Tibial nerve (tissue), 4 donors: ENCODE measurements at regions not wholly inside any gene's neighbourhood (a gene's known extent, or its start where the extent isn't known, plus 50 kb on each side); places are given as distances from the start of the nearest gene placed in this dataset.

ENCODE experiments used
- DNase-seq, 2 donors: peaks; one replicate each; pipeline ENCODE4 v3.0.0-alpha.2; 2019; ENCODE audit warnings: low spot score in 2 of 2
- H3K27ac ChIP-seq, 4 donors: fragments of 200-600 bp; sonication (generic) in 3 of 4; one replicate each; pipeline ENCODE4 v1.5.1; 2017 to 2019; ENCODE audit warnings: mild to moderate bottlenecking in 1 of 4
- H3K27me3 ChIP-seq, 2 donors: fragments of 200-600 bp; sonication (generic) in 1 of 2; one replicate each; pipeline versions ENCODE4 v1.5.1 to v1.6.0; 2017 to 2019
- H3K36me3 ChIP-seq, 3 donors: fragments of 200-600 bp; sonication (generic); one replicate each; pipeline ENCODE4 v1.5.1; 2018 to 2019
- H3K4me1 ChIP-seq, 4 donors: fragments of 200-600 bp; sonication (generic) in 3 of 4; one replicate each; pipeline ENCODE4 v1.5.1; 2017 to 2019
- H3K4me3 ChIP-seq, 4 donors: fragments of 200-600 bp; sonication (generic) in 3 of 4; one replicate each; pipeline ENCODE4 v1.5.1; 2017 to 2019; ENCODE audit warnings: mild to moderate bottlenecking in 1 of 4, moderate library complexity in 1 of 4
- H3K9me3 ChIP-seq, 4 donors: fragments of 200-600 bp; sonication (generic) in 3 of 4; one replicate each; pipeline ENCODE4 v1.5.1; 2017 to 2019
- EP300 ChIP-seq, 2 donors: sonication (generic); formaldehyde crosslinking; IDR thresholded peaks; one replicate each; pipeline ENCODE4 v1.6.1; 2017; ENCODE audit warnings: antibody characterized with exemption in 2 of 2, mild to moderate bottlenecking in 1 of 2
- POLR2A ChIP-seq, 2 donors: fragments of 450-650 bp; IDR thresholded peaks; one replicate each; pipeline ENCODE4 v1.6.1; 2017; ENCODE audit warnings: antibody characterized with exemption in 2 of 2, mild to moderate bottlenecking in 2 of 2, moderate library complexity in 2 of 2
- WGBS, 2 donors: methylation state at CpG; one replicate each; pipeline ENCODE4 v1.1.5; 2018; 5-methylcytosine and 5-hydroxymethylcytosine counted together
- TF ChIP-seq, protein P1 (sequence below), 5 experiments: fragments of 200-600 bp in 3 of 5; fragments of 450-650 bp in 2 of 5; sonication (generic) in 3 of 5; IDR thresholded peaks; one replicate each; pipeline ENCODE4 v1.5.1; 2016 to 2019; ENCODE audit warnings: antibody characterized with exemption in 5 of 5, mild to moderate bottlenecking in 3 of 5, moderate library complexity in 2 of 5

DNA sequence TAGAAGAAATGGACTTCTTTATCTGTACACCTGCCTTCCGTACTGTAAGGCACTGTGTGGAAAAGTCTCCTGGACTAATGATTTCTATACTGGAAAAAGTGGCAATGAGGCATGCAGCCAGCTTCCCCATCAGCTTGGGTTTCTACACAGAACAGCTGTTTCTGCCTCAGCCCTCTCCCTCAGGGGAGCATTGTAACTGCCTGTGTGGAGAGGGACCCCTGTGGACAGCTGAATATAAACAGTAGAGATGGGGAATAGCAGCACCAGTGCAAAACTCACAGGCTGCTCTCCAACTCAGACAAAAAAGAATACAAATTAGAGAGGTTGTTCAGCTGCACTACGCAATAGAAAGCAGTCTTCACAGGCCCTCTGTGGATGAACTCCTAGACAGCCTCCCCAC is 451.3 kb upstream of the MBL2 start:
- H3K27ac ChIP-seq = no peak overlapping the region
- TF ChIP-seq EP300 (IDR thresholded peaks at IDR 0.05) = no peak
- TF ChIP-seq POLR2A (IDR thresholded peaks at IDR 0.05) = no peak
- TF ChIP-seq, protein P1, sequence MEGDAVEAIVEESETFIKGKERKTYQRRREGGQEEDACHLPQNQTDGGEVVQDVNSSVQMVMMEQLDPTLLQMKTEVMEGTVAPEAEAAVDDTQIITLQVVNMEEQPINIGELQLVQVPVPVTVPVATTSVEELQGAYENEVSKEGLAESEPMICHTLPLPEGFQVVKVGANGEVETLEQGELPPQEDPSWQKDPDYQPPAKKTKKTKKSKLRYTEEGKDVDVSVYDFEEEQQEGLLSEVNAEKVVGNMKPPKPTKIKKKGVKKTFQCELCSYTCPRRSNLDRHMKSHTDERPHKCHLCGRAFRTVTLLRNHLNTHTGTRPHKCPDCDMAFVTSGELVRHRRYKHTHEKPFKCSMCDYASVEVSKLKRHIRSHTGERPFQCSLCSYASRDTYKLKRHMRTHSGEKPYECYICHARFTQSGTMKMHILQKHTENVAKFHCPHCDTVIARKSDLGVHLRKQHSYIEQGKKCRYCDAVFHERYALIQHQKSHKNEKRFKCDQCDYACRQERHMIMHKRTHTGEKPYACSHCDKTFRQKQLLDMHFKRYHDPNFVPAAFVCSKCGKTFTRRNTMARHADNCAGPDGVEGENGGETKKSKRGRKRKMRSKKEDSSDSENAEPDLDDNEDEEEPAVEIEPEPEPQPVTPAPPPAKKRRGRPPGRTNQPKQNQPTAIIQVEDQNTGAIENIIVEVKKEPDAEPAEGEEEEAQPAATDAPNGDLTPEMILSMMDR (IDR thresholded peaks at IDR 0.05) = no peak
- no peaks in the 10 kb centered on the region for H3K9me3 ChIP-seq
- no peak overlapping the region for H3K4me3 ChIP-seq
- 62 to 83% methylated on average over 1 to 2 of the region's 2 CpGs for WGBS, 2 donors
- no peaks in the 10 kb centered on the region for H3K36me3 ChIP-seq
- H3K27me3 ChIP-seq = no peaks in the 10 kb centered on the region
- no peaks in the 10 kb centered on the region for H3K4me1 ChIP-seq
- no peak for DNase-seq

DNA sequence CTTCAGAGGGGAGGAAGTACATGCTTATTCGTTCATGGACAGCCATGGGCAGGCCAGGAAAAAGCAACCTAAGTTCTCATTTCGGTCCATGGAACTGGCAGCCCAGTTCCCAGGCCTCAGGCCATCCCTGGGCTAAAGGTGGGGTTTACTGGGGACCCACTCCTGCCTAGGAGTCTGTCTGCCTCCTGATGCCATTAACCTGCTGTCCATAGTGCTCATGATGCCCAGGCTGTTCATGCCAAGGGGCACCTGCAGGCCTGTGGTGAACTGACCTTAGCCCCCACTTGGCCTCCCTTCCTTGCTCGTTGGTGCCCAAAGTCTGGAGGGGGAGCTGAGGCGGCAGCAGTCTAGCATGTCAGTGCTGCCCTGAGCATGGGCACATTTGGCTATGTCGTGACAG is 450.2 kb upstream of the MBL2 start:
- H3K9me3 ChIP-seq = no peaks in the 10 kb centered on the region
- H3K36me3 ChIP-seq = no peaks in the 10 kb centered on the region
- no peak for DNase-seq
- 84 to 93% methylated on average over 5 of the region's 5 CpGs for WGBS, 2 donors
- TF ChIP-seq POLR2A (IDR thresholded peaks at IDR 0.05) = no peak
- TF ChIP-seq, protein P1 (IDR thresholded peaks at IDR 0.05) = no peak
- no peak for TF ChIP-seq EP300 (IDR thresholded peaks at IDR 0.05)
- H3K27ac ChIP-seq = no peak overlapping the region
- H3K27me3 ChIP-seq = no peaks in the 10 kb centered on the region
- H3K4me3 ChIP-seq = no peak overlapping the region
- H3K4me1 ChIP-seq = no peaks in the 10 kb centered on the region

DNA sequence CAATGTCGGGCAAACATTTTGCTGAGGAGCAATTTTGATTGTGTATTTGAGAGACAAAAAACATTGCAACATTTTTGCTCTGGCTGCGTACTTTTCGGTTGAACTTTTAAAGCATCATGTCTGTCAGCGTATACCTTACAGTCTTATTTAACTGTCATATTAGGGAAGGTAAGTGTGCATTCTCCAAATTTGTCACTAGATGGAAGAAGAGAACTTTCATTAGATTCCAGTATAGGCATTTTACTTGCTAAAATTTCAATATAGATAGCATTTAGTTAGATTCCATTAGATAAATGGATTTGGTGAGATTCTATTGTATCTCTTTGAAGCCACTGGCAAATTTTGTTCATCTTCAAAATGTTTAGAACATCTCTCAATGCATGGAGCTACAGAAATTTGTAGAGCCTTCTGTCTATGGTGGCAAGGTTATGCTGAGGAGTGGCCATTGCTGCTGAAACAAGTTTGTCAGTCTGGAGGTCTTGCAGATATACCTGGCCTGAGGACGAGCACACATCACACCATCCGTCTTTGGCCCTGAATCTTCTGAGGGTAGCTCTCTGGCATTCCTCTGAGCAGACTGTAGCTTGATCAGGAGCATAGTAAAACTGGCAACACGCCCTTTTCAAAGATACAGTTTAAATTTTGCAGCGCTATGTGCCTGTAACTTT is 437.5 kb upstream of the MBL2 start:
- no peak overlapping the region for H3K4me3 ChIP-seq
- WGBS, 2 donors = 68 to 69% methylated on average over 8 of the region's 8 CpGs
- no peak for TF ChIP-seq EP300 (IDR thresholded peaks at IDR 0.05)
- TF ChIP-seq POLR2A (IDR thresholded peaks at IDR 0.05) = no peak
- TF ChIP-seq, protein P1 (IDR thresholded peaks at IDR 0.05) = no peak
- H3K27ac ChIP-seq = no peak overlapping the region
- no peaks in the 10 kb centered on the region for H3K36me3 ChIP-seq
- H3K4me1 ChIP-seq = no peaks in the 10 kb centered on the region
- no peaks in the 10 kb centered on the region for H3K9me3 ChIP-seq
- H3K27me3 ChIP-seq = no peaks in the 10 kb centered on the region
- DNase-seq = no peak

DNA sequence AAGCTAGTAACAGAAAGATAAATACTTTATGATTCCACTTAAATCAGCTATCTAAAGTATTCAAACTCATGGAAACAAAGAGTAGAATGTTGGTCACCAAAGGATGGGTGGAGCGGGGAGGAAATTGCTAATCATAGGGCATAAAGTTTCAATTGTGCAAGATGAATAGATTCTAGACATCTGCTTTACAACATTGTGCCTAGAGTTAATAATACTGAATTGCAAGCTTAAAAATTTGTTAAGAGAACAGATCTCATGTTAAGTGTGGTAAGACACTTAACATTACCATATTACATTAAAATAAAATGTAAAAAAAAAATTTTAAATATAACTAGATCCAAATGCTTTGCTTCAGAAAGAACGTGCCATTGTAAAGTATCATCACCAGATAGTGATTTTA is 411.1 kb upstream of the MBL2 start:
- no peak for TF ChIP-seq EP300 (IDR thresholded peaks at IDR 0.05)
- no peak for TF ChIP-seq POLR2A (IDR thresholded peaks at IDR 0.05)
- TF ChIP-seq, protein P1 (IDR thresholded peaks at IDR 0.05) = no peak
- peaks cover 0 to 13% (median 0%) of the 10 kb centered on the region in 4 donors for H3K9me3 ChIP-seq
- H3K36me3 ChIP-seq = no peaks in the 10 kb centered on the region
- no peaks in the 10 kb centered on the region for H3K27me3 ChIP-seq
- DNase-seq = no peak
- WGBS, 2 donors = 70 to 81% methylated on average over 2 of the region's 2 CpGs
- H3K4me1 ChIP-seq = no peaks in the 10 kb centered on the region
- no peak overlapping the region for H3K4me3 ChIP-seq
- no peak overlapping the region for H3K27ac ChIP-seq

DNA sequence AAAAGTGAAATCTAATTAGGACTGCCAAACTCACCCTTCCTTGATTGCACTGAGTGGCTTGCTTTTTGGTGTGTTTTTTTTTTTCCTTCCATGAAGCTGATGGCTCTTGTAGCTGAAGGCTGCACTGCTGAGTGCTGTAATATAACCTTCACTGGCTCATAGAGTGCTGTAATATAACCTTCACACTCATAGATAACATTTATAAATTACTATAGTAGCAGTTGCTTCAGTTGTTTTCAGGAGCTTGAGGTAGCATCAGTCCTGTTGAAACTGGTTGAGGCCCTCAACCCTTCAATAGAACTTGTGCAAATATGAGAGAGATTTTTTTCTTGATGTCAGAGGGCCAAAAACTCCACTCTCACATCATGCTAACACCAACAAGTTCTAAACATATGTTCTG is 404.9 kb upstream of the MBL2 start:
- Histone ChIP-seq H3K27me3 (no peaks in the 10 kb centered on the region), H3K4me1 (no peaks in the 10 kb centered on the region), H3K9me3 (no peaks in the 10 kb centered on the region), H3K27ac (no peak overlapping the region), H3K36me3 (no peaks in the 10 kb centered on the region), H3K4me3 (no peak overlapping the region)
- TF ChIP-seq, protein P1 (IDR thresholded peaks at IDR 0.05) = no peak
- TF ChIP-seq POLR2A (IDR thresholded peaks at IDR 0.05) (no peak), EP300 (IDR thresholded peaks at IDR 0.05) (no peak)
- DNase-seq = no peak
